ENCODE measurements at regions not wholly inside any gene's neighbourhood (a gene's known extent, or its start where the extent isn't known, plus 50 kb on each side); places are given as distances from the start of the nearest gene placed in this dataset.

DNA sequence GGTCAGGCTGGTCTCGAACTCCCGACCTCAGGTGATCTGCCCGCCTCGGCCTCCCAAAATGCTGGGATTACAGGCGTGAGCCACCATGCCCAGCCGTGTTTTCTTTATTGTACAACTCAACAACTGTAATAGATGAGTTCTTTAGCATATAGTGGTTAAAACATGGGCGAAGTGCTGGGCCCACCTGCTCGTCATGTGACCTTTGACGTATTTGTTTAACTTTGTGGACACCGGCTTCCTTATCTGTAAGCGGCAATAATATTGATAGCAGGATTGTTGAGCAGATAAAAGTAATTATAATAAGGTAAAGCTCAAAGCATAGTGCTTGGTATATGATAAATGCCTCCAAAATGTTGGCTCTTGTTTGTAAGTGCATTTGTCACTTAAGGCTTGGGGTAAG lies 460.3 kb downstream of the KLF12 start:
- Mint-ChIP-seq H3K36me3 (no peaks in the 10 kb centered on the region), H3K4me1 (peaks cover 25% of the 10 kb centered on the region), H3K9me3 (no peaks in the 10 kb centered on the region), H3K27me3 (ENCODE audit: low read depth) (no peaks in the 10 kb centered on the region), H3K4me3 (no peak overlapping the region), H3K27ac (no peak overlapping the region)
- no peak for ATAC-seq
- TF ChIP-seq, protein P1, sequence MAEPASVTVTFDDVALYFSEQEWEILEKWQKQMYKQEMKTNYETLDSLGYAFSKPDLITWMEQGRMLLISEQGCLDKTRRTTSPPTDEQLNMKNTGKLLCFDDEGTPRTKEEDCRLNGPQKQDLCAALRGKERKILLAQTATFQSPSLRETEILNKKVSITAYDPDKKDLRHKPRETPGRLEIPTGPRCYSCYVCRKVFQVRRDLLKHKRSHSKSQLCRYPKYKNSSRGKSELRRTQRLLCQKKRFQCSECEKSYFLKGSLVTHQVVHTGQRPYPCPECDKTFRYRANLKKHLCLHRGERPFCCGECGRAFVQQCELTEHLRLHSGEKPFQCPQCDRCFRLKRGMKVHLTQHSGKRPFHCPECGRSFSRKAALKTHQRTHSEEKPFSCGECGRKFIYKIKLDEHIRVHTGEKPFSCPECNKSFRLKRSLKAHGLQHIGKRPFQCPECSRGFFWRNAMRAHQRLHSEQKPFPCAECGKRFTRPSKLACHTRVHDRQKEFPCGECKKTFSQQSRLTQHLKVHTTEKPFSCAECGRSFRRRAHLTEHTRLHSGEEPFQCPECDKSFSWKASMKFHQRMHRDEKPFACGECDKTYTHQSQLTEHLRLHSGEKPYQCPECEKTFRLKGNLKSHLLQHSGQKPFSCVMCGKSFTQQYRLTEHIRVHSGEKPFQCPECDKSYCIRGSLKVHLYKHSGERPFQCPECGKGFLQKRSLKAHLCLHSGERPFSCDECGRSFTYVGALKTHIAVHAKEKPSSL (CRISPR knock-in tag; conservative IDR thresholded peaks at IDR 0.05) = no peak
- TF ChIP-seq, protein P2, sequence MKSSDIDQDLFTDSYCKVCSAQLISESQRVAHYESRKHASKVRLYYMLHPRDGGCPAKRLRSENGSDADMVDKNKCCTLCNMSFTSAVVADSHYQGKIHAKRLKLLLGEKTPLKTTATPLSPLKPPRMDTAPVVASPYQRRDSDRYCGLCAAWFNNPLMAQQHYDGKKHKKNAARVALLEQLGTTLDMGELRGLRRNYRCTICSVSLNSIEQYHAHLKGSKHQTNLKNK (CRISPR knock-in tag; IDR thresholded peaks at IDR 0.05) = no peak
- TF ChIP-seq CBFB (CRISPR knock-in tag; IDR thresholded peaks at IDR 0.05; ENCODE audit: low read depth) = no peak
- no peak for TF ChIP-seq FOXP1 (CRISPR knock-in tag; IDR thresholded peaks at IDR 0.05; ENCODE audit: borderline replicate concordance)
- TF ChIP-seq ELF4 (CRISPR knock-in tag; IDR thresholded peaks at IDR 0.05; ENCODE audit: low read depth) = no peak
- TF ChIP-seq TP53 (CRISPR knock-in tag; IDR thresholded peaks at IDR 0.05) = no peak
- no peak for TF ChIP-seq RELA (CRISPR knock-in tag; IDR thresholded peaks at IDR 0.05; ENCODE audit: borderline replicate concordance)
- TF ChIP-seq AR (CRISPR knock-in tag; IDR thresholded peaks at IDR 0.05) = no peak
- TF ChIP-seq, protein P3, sequence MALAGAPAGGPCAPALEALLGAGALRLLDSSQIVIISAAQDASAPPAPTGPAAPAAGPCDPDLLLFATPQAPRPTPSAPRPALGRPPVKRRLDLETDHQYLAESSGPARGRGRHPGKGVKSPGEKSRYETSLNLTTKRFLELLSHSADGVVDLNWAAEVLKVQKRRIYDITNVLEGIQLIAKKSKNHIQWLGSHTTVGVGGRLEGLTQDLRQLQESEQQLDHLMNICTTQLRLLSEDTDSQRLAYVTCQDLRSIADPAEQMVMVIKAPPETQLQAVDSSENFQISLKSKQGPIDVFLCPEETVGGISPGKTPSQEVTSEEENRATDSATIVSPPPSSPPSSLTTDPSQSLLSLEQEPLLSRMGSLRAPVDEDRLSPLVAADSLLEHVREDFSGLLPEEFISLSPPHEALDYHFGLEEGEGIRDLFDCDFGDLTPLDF (CRISPR knock-in tag; IDR thresholded peaks at IDR 0.05) = no peak
- TF ChIP-seq, protein P4, sequence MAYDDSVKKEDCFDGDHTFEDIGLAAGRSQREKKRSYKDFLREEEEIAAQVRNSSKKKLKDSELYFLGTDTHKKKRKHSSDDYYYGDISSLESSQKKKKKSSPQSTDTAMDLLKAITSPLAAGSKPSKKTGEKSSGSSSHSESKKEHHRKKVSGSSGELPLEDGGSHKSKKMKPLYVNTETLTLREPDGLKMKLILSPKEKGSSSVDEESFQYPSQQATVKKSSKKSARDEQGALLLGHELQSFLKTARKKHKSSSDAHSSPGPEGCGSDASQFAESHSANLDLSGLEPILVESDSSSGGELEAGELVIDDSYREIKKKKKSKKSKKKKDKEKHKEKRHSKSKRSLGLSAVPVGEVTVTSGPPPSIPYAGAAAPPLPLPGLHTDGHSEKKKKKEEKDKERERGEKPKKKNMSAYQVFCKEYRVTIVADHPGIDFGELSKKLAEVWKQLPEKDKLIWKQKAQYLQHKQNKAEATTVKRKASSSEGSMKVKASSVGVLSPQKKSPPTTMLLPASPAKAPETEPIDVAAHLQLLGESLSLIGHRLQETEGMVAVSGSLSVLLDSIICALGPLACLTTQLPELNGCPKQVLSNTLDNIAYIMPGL (CRISPR knock-in tag; IDR thresholded peaks at IDR 0.05) = no peak
- TF ChIP-seq ZNF416 (CRISPR knock-in tag; IDR thresholded peaks at IDR 0.05) = no peak
- TF ChIP-seq NFYB (CRISPR knock-in tag; conservative IDR thresholded peaks at IDR 0.05; ENCODE audit: low read depth) = no peak
- TF ChIP-seq HMGA2 (CRISPR knock-in tag; IDR thresholded peaks at IDR 0.05) = no peak
- TF ChIP-seq CTCF (IDR thresholded peaks at IDR 0.05) = no peak
- no peak for TF ChIP-seq GRHL2 (CRISPR knock-in tag; IDR thresholded peaks at IDR 0.05; ENCODE audit: insufficient replicate concordance, severe bottlenecking)
- no peak for DNase-seq (ENCODE audit: low spot score)
- ChIA-PET POLR2A (no interaction called here), CTCF (no interaction called here)

DNA sequence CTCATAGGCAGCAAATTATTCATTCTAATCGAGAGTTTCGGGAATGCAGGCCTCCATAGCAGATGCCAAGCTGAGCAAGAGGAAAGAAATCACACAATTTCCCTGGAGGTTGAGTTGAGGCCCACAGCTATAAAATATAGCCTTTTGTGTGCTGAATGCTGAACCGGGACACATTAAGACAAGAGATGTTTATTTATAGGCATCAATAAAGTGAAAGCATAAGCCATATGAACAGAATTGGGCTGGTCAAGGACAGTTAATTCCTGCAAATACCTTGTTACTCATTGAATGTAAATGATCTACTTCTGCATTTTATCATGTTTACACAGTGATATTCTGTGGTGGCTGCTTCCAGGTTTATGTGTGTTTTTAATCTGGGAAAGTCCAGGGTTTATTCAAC lies 461.7 kb downstream of the KLF12 start:
- H3K27ac Mint-ChIP-seq = no peak overlapping the region
- ATAC-seq (no peak), DNase-seq (ENCODE audit: low spot score) (no peak)
- H3K4me1 Mint-ChIP-seq = peaks cover 23% of the 10 kb centered on the region
- CTCF ChIA-PET = no interaction called here
- no peak overlapping the region for H3K4me3 Mint-ChIP-seq
- no peaks in the 10 kb centered on the region for H3K9me3 Mint-ChIP-seq
- H3K27me3 Mint-ChIP-seq (ENCODE audit: low read depth) = no peaks in the 10 kb centered on the region
- POLR2A ChIA-PET = no interaction called here
- H3K36me3 Mint-ChIP-seq = no peaks in the 10 kb centered on the region
- TF ChIP-seq ZNF396 (CRISPR knock-in tag; IDR thresholded peaks at IDR 0.05; ENCODE audit: borderline replicate concordance) = no peak
- TF ChIP-seq, protein P4 (CRISPR knock-in tag; IDR thresholded peaks at IDR 0.05) = no peak
- TF ChIP-seq ZNF281 (CRISPR knock-in tag; IDR thresholded peaks at IDR 0.05) = no peak
- no peak for TF ChIP-seq NFE2L1 (CRISPR knock-in tag; IDR thresholded peaks at IDR 0.05)
- TF ChIP-seq CREB1 (CRISPR knock-in tag; IDR thresholded peaks at IDR 0.05) = no peak

Measured in WTC11 (cell line).